Loucy (cell line): ENCODE measurements at regions not wholly inside any gene's neighbourhood (a gene's known extent, or its start where the extent isn't known, plus 50 kb on each side); places are given as distances from the start of the nearest gene placed in this dataset.
"Not testable (repeated sequence)": the region's sequence is repeated elsewhere in the genome, so short reads cannot be mapped to it uniquely, and the experiment has no call there.

Source experiments
- EZH2phosphoT487 ChIP-seq: fragments of 200-600 bp; IDR thresholded peaks from 2 replicates; pipeline ENCODE4 v1.6.1; 2018; ENCODE audit warnings: antibody characterized with exemption, mild to moderate bottlenecking, moderate library complexity, borderline replicate concordance
- TF ChIP-seq, protein P1 (sequence below): fragments of 200-600 bp; sonication (generic); conservative IDR thresholded peaks from 2 replicates; pipeline ENCODE4 v1.5.1; 2014; ENCODE audit warnings: mild to moderate bottlenecking, antibody characterized with exemption, low read length

DNA sequence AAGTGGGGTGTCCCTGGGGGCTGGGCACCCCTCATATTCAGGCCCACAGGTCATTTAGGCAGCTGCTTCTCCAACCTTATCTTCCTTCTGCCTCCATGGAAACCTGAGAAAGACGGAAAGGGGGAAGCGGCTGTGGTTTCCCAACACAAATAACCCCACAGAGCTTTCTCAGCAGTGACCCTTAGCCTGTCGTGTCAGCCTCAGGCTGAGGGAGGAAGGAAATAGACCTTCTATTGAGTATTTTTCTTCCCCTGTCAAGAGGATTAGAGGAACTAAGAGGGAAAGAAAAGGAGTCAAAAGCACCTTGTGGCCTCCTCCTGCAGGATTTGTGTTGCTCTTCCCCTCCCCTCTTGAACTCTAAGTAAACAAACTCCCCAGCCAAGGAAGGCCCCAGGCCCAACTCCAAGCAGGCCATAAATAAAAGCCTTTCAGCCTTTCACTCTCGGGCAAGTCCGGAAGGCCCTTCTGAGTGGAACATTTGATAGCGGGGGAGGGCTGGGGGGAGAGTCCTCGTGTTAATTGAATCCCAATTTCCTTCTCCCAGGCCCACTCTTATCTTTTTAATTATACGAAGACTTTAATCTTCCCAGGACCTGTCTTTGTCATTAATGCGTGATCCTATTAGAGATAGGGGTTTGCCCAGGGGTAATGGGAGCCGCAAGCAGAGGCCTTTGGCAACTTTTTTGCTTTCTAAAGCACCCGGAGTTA, 121.8 kb downstream of the TRIM43 start:
- TF ChIP-seq, protein P1, sequence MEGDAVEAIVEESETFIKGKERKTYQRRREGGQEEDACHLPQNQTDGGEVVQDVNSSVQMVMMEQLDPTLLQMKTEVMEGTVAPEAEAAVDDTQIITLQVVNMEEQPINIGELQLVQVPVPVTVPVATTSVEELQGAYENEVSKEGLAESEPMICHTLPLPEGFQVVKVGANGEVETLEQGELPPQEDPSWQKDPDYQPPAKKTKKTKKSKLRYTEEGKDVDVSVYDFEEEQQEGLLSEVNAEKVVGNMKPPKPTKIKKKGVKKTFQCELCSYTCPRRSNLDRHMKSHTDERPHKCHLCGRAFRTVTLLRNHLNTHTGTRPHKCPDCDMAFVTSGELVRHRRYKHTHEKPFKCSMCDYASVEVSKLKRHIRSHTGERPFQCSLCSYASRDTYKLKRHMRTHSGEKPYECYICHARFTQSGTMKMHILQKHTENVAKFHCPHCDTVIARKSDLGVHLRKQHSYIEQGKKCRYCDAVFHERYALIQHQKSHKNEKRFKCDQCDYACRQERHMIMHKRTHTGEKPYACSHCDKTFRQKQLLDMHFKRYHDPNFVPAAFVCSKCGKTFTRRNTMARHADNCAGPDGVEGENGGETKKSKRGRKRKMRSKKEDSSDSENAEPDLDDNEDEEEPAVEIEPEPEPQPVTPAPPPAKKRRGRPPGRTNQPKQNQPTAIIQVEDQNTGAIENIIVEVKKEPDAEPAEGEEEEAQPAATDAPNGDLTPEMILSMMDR = not testable (repeated sequence)
- TF ChIP-seq EZH2phosphoT487 = not testable (repeated sequence)
